ENCODE measurements at regions not wholly inside any gene's neighbourhood (a gene's known extent, or its start where the extent isn't known, plus 50 kb on each side); places are given as distances from the start of the nearest gene placed in this dataset.

- intact Hi-C loops (cut with micrococcal nuclease): no loop called here
- H3K27ac Mint-ChIP-seq: no peak overlapping the region
- Histone ChIP-seq H3K27ac (ENCODE audit: low read depth in 1 of 2, low read length in 2 of 2) (no peak overlapping the region), H4K20me1 (ENCODE audit: insufficient read depth, low read length) (no peaks in the 10 kb centered on the region), H3K4me1 (ENCODE audit: control insufficient read depth in 1 of 2, insufficient read depth in 2 of 2, low read length in 2 of 2) (no peaks in the 10 kb centered on the region), H3K27me3 (ENCODE audit: control insufficient read depth in 2 of 2, insufficient read depth in 2 of 2, low read length in 2 of 2) (no peaks in the 10 kb centered on the region), H3K79me2 (ENCODE audit: insufficient read depth, low read length) (no peaks in the 10 kb centered on the region), H2AFZ (ENCODE audit: insufficient read depth, low read depth, low read length, poor library complexity, severe bottlenecking) (no peak overlapping the region), H3K4me2 (replicated peaks; ENCODE audit: extremely low read depth, low read length, poor library complexity, severe bottlenecking) (no peak overlapping the region), H3K9me3 (replicated peaks in 1 of 2; ENCODE audit: control insufficient read depth in 1 of 2, insufficient read depth in 1 of 2, low read length in 2 of 2) (no peaks in the 10 kb centered on the region), H3K36me3 (replicated peaks in 1 of 2; ENCODE audit: control insufficient read depth in 1 of 2, insufficient read depth in 2 of 2, low read length in 2 of 2) (no peaks in the 10 kb centered on the region), H3K4me3 (replicated peaks in 1 of 3; ENCODE audit: low read depth in 2 of 3, low read length in 3 of 3) (no peak overlapping the region), H3K9ac (ENCODE audit: insufficient read depth, low read length, poor library complexity, severe bottlenecking) (no peak overlapping the region)
- H3K4me1 Mint-ChIP-seq: no peaks in the 10 kb centered on the region
- WGBS (ENCODE audit: insufficient coverage): 100% methylated on average over 1 of the region's 3 CpGs
- DNase-seq: no peak
- H3K4me3 Mint-ChIP-seq: no peak overlapping the region
- H3K36me3 Mint-ChIP-seq: no peaks in the 10 kb centered on the region
- H3K9me3 Mint-ChIP-seq: peaks cover 0 to 4% (median 0%) of the 10 kb centered on the region in 7 donors
- H3K27me3 Mint-ChIP-seq (ENCODE audit: low read depth in 3 of 3): no peaks in the 10 kb centered on the region
- no peak for TF ChIP-seq CTCF (IDR thresholded peaks at IDR 0.05)
Observed at GRCh38 chr7:85489498-85489897, 302.6 kb upstream of the SEMA3D start.

GRCh38 chr7:85488406-85488805, 301.6 kb upstream of the SEMA3D start:
- no peak overlapping the region for H3K27ac Mint-ChIP-seq
- Histone ChIP-seq H3K79me2 (ENCODE audit: insufficient read depth, low read length) (no peaks in the 10 kb centered on the region), H2AFZ (ENCODE audit: insufficient read depth, low read depth, low read length, poor library complexity, severe bottlenecking) (no peak overlapping the region), H3K4me1 (ENCODE audit: control insufficient read depth in 1 of 2, insufficient read depth in 2 of 2, low read length in 2 of 2) (no peaks in the 10 kb centered on the region), H3K27me3 (ENCODE audit: control insufficient read depth in 2 of 2, insufficient read depth in 2 of 2, low read length in 2 of 2) (no peaks in the 10 kb centered on the region), H3K27ac (ENCODE audit: low read depth in 1 of 2, low read length in 2 of 2) (no peak overlapping the region), H3K4me3 (replicated peaks in 1 of 3; ENCODE audit: low read depth in 2 of 3, low read length in 3 of 3) (no peak overlapping the region), H3K9me3 (replicated peaks in 1 of 2; ENCODE audit: control insufficient read depth in 1 of 2, insufficient read depth in 1 of 2, low read length in 2 of 2) (no peaks in the 10 kb centered on the region), H3K36me3 (replicated peaks in 1 of 2; ENCODE audit: control insufficient read depth in 1 of 2, insufficient read depth in 2 of 2, low read length in 2 of 2) (no peaks in the 10 kb centered on the region), H3K9ac (ENCODE audit: insufficient read depth, low read length, poor library complexity, severe bottlenecking) (no peak overlapping the region), H3K4me2 (replicated peaks; ENCODE audit: extremely low read depth, low read length, poor library complexity, severe bottlenecking) (no peak overlapping the region), H4K20me1 (ENCODE audit: insufficient read depth, low read length) (no peaks in the 10 kb centered on the region)
- no peaks in the 10 kb centered on the region for H3K27me3 Mint-ChIP-seq (ENCODE audit: low read depth in 3 of 3)
- H3K4me1 Mint-ChIP-seq: no peaks in the 10 kb centered on the region
- DNase-seq: no peak
- no peak for TF ChIP-seq CTCF (IDR thresholded peaks at IDR 0.05)
- no peaks in the 10 kb centered on the region for H3K36me3 Mint-ChIP-seq
- intact Hi-C loops (cut with micrococcal nuclease): no loop called here
- peaks cover 0 to 3% (median 0%) of the 10 kb centered on the region in 7 donors for H3K9me3 Mint-ChIP-seq
- no peak overlapping the region for H3K4me3 Mint-ChIP-seq
- WGBS (ENCODE audit: insufficient coverage): no CpG with 5 or more reads among the region's 1 CpG
